ENCODE measurements at regions not wholly inside any gene's neighbourhood (a gene's known extent, or its start where the extent isn't known, plus 50 kb on each side); places are given as distances from the start of the nearest gene placed in this dataset.

- POLR2A ChIA-PET: no interaction called here
- Histone ChIP-seq H3K27me3 (ENCODE audit: control insufficient read depth, insufficient read depth, low read length) (no peaks in the 10 kb centered on the region), H3K4me3 (ENCODE audit: low read depth, low read length) (no peak overlapping the region), H3K36me3 (ENCODE audit: control insufficient read depth, insufficient read depth, low read length) (no peaks in the 10 kb centered on the region)
- CTCF ChIA-PET: interaction anchor here (0.6 to 1.1 kb wide), 2 partner anchors 12 to 525 kb away, joined by 3 read pairs; no protein-coding TSS in a partner anchor
- no peak for TF ChIP-seq CTCF (IDR thresholded peaks at IDR 0.05; ENCODE audit: insufficient read depth, low read depth, low read length)
- DNase-seq (ENCODE audit: low read depth): no peak
These were observed 121.7 kb downstream of the NREP start for GRCh38 chr5:111635151-111635902.

- CTCF ChIA-PET: interaction anchor here (0.7 to 1.0 kb wide), 2 partner anchors 15 to 31 kb away, joined by 3 read pairs; no protein-coding TSS in a partner anchor
- no peak for DNase-seq (ENCODE audit: low read depth)
- no peak for TF ChIP-seq CTCF (IDR thresholded peaks at IDR 0.05; ENCODE audit: insufficient read depth, low read depth, low read length)
- Histone ChIP-seq H3K4me3 (ENCODE audit: low read depth, low read length) (no peak overlapping the region), H3K27me3 (ENCODE audit: control insufficient read depth, insufficient read depth, low read length) (no peaks in the 10 kb centered on the region), H3K36me3 (ENCODE audit: control insufficient read depth, insufficient read depth, low read length) (no peaks in the 10 kb centered on the region)
- POLR2A ChIA-PET: no interaction called here
These were observed 119.0 kb upstream of the STARD4 start for GRCh38 chr5:111631328-111631727.

GRCh38 chr5:111628901-111629300, 116.6 kb upstream of the STARD4 start:
- Histone ChIP-seq H3K4me3 (ENCODE audit: low read depth, low read length) (no peak overlapping the region), H3K27me3 (ENCODE audit: control insufficient read depth, insufficient read depth, low read length) (no peaks in the 10 kb centered on the region), H3K36me3 (ENCODE audit: control insufficient read depth, insufficient read depth, low read length) (no peaks in the 10 kb centered on the region)
- CTCF ChIA-PET: interaction anchor here (1.4 to 1.5 kb wide), 2 partner anchors 19 to 33 kb away, joined by 3 read pairs; no protein-coding TSS in a partner anchor
- no peak for TF ChIP-seq CTCF (IDR thresholded peaks at IDR 0.05; ENCODE audit: insufficient read depth, low read depth, low read length)
- POLR2A ChIA-PET: no interaction called here
- DNase-seq (ENCODE audit: low read depth): peak; percentile 50

- ChIA-PET CTCF (interaction anchor here (1.4 kb wide), 1 partner anchor 32 kb away, joined by 3 read pairs; no protein-coding TSS in a partner anchor), POLR2A (no interaction called here)
- Histone ChIP-seq H3K27me3 (ENCODE audit: control insufficient read depth, insufficient read depth, low read length) (no peaks in the 10 kb centered on the region), H3K4me3 (ENCODE audit: low read depth, low read length) (no peak overlapping the region), H3K36me3 (ENCODE audit: control insufficient read depth, insufficient read depth, low read length) (no peaks in the 10 kb centered on the region)
- TF ChIP-seq CTCF (IDR thresholded peaks at IDR 0.05; ENCODE audit: insufficient read depth, low read depth, low read length): no peak
- DNase-seq (ENCODE audit: low read depth): no peak
These were observed 115.5 kb upstream of the STARD4 start for GRCh38 chr5:111627862-111628261.

- Histone ChIP-seq H3K4me3 (ENCODE audit: low read depth, low read length) (no peak overlapping the region), H3K36me3 (ENCODE audit: control insufficient read depth, insufficient read depth, low read length) (no peaks in the 10 kb centered on the region), H3K27me3 (ENCODE audit: control insufficient read depth, insufficient read depth, low read length) (no peaks in the 10 kb centered on the region)
- CTCF ChIA-PET: interaction anchor here (1.3 kb wide), 1 partner anchor 10 kb away, joined by 3 read pairs; no protein-coding TSS in a partner anchor
- DNase-seq (ENCODE audit: low read depth): no peak
- no peak for TF ChIP-seq CTCF (IDR thresholded peaks at IDR 0.05; ENCODE audit: insufficient read depth, low read depth, low read length)
- POLR2A ChIA-PET: no interaction called here
These were observed 114.3 kb upstream of the STARD4 start for GRCh38 chr5:111626473-111627148.
